ENCODE measurements at regions not wholly inside any gene's neighbourhood (a gene's known extent, or its start where the extent isn't known, plus 50 kb on each side); places are given as distances from the start of the nearest gene placed in this dataset.
"Not testable (repeated sequence)": the region's sequence is repeated elsewhere in the genome, so short reads cannot be mapped to it uniquely, and the experiment has no call there.

DNA sequence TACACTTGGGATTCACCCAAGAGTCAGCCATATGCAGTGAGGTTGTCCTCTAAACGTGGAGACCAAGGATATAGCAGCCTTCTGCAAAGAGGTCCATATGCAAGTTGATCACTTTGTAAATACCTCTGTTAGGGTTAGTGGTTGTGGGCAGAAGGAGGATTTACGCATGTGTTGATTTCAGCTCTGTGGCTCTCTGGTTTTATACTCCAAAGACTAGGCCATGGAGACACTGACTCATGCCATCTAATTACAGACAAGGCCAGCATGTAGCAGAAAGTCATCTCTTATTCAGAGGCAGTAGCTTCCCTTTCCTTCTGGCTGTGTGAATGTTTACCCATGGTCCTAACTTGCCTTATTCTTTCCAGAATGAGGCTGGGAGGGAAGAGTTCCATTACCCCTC lies 140.9 kb upstream of the GOLGA6L4 start:
- DNase-seq: not testable (repeated sequence)

- DNase-seq: not testable (repeated sequence)
These were observed 138.5 kb upstream of the GOLGA6L4 start for GRCh38 chr15:84097053-84097452.

GRCh38 chr15:84098604-84099003 lies 137.0 kb upstream of the GOLGA6L4 start:
- DNase-seq: no peak

- no peak for DNase-seq
These were observed 136.4 kb upstream of the GOLGA6L4 start for GRCh38 chr15:84099181-84099580.

DNA sequence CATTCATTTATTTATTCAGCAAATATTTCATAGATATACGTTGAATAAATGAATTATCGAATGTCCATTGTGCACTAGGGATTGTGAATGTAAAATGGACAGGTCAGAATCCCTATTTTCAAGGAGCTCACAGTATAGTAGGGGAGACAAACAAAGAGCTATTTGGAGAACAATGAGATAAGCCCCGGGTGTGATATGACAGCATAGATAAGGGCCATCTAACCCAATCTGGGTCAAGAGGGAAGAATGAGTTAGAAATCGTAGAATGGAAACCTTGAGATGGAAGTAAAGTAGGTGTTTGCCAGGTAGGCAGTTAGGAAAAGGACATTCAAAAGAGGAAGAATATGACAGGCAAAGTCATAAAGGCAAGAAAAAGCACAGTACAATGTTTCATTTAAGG lies 132.2 kb upstream of the GOLGA6L4 start:
- no peak for DNase-seq

DNA sequence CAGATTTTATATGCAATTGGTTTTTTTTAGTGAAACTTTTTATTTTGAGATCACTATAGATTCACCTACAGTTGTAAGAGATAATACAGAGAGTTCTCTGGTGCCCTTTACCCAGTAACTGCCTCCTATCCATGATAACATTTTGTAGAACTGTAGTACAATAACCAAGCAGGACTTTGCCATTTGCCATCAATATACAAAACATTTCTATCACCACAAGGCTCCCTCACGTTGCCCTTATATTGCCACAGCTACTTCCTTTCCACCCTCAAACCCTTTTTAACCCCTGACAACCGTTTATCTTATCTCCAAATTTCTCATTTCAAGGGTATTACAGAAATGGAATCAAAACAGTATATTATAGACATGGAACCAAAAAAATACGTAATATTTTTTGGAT lies 130.7 kb upstream of the GOLGA6L4 start:
- no peak for DNase-seq

DNA sequence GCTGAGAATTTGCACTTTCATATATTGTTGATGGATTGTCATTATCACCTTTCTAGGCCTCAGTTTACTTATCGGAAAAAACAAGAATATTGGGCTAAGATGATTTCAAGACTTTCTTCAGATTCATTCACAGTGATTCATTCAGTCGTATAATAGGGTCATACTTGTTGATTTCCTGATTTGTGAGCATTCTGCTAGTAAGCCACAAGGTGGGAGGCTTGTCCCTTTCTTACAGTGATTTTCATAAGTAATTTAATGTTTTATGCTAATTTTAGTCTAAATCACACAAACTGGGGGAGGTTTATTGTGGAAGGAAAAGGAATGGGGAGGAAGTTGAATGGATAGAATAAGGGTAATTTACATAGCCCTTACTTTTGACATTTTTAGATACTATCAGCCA lies 126.8 kb upstream of the GOLGA6L4 start:
- DNase-seq: no peak

- no peak for DNase-seq
These were observed 124.0 kb upstream of the GOLGA6L4 start for GRCh38 chr15:84111575-84111974.

- no peak for DNase-seq
These were observed 123.5 kb upstream of the GOLGA6L4 start for GRCh38 chr15:84112025-84112424.

GRCh38 chr15:84113919-84114318 lies 121.7 kb upstream of the GOLGA6L4 start:
- no peak for DNase-seq

- DNase-seq: not testable (repeated sequence)
These were observed 120.9 kb upstream of the GOLGA6L4 start for GRCh38 chr15:84114680-84115079.

GRCh38 chr15:84119351-84119750 lies 116.2 kb upstream of the GOLGA6L4 start:
- not testable (repeated sequence) for DNase-seq

DNA sequence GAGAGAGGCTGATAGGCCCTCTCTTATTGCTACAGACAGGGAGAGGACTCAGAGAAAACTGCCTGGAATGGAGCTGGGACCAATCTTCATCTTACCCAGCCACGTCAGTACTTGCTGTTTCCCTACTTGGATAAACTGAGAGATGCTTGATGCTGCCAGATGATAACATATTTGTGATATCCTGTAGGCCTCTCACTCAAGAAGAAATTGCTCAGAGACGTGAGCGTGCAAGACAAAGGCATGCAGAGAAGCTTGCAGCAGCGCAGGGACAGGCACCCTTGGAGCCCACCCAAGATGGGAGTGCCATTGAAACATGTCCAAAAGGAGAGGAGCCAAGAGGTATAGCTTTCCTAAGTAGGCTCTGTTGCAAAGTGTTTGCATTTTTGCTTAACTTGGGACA lies 114.7 kb upstream of the GOLGA6L4 start:
- DNase-seq: not testable (repeated sequence)

GRCh38 chr15:84128706-84129105 lies 106.9 kb upstream of the GOLGA6L4 start:
- not testable (repeated sequence) for DNase-seq

GRCh38 chr15:84130098-84130831 lies 105.3 kb upstream of the GOLGA6L4 start:
- not testable (repeated sequence) for DNase-seq

DNA sequence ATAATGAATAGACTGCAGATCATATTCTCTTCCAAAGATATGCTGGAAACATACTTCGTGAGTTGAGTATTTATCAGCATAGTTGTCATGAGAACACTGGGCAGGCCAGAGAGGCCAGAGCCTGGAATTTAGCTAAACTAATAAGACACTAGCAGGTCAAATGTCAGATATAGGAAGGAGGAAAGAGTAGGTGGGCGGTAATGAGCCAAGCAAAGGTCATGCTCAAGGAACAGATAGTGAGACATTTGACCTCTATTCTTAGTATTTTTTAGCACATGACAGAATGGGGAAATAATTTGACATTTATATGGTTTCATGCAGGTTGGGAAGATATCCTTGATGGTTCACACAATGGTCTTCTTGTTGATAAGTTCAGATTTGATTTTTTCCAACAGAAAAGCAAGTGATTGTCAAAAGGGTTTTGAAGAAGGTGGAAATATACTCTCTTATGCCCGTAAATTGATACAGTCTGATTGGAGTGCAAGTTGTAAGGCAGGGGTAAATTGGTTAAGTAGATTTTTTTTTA lies 99.6 kb upstream of the GOLGA6L4 start:
- not testable (repeated sequence) for DNase-seq

DNA sequence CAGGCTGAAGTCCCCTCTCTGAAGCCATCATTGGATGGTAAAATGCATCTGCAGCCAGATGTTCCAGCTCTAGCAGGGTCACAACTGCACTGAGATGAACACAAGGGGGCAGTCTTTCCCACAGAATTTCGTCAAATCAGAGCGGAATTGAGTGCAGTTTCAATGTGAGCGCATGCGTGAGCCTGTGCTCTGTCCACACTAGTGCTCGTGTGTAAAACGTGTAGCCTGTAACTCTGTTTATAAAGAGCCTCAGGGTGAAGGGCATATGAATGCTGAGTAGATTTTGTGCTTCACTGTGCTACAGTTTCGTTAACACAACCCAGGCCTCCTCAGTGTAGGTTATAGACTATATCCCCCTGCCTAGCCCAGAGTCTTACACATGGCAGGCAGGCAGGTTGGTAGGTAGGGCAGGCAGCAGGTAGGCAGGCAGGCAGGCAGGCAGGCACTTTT lies 92.7 kb upstream of the GOLGA6L4 start:
- peak; percentile 82 for DNase-seq

DNA sequence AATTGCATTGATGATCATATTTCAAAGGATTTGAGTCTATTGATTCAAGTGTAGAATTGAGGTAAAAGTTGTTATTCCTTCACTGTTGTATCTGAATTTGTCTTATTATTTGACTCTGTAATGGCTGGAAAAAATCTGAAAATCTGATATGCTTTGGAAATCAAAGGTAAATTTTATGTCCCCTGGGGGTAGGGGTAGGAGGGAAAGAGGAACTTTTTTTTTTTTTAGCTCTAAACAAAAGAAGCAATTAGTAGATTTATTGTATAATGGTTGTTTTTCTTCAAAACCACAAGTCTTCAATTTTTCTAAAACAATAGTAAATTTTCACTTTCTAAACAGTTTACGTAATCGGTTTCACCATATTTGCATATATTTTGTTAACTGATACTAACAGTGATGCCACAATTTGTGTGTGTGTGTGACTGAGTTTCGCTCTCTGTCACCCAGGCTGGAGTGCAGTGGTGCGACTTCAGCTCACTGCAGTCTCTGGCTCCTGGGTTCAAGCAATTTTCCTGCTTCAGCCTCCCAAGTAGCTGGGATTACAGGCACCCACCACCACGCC lies 91.7 kb upstream of the GOLGA6L4 start:
- no peak for DNase-seq

DNA sequence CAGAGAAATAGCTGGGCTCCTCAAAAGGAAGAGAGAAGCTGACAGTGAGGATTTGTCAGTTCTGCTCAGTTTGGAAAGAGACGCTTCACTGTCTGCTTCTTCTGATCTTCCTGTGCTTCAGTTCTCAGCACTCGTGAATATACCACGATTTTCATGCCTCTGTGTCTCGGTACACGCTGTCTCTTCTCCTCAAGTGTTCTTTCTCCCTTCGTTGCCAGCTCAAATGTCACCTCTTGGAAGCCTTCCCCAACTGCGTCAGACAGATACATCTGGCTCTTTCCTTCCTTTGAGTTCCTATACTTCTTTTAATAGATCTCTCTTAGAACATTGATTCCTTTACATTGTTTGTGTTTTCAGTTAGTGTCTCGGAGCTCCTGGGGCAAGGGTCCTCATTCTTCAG lies 90.6 kb upstream of the GOLGA6L4 start:
- not testable (repeated sequence) for DNase-seq

- not testable (repeated sequence) for DNase-seq
These were observed 89.3 kb upstream of the GOLGA6L4 start for GRCh38 chr15:84146299-84146698.

- DNase-seq: not testable (repeated sequence)
These were observed 88.3 kb upstream of the GOLGA6L4 start for GRCh38 chr15:84147307-84147706.

DNA sequence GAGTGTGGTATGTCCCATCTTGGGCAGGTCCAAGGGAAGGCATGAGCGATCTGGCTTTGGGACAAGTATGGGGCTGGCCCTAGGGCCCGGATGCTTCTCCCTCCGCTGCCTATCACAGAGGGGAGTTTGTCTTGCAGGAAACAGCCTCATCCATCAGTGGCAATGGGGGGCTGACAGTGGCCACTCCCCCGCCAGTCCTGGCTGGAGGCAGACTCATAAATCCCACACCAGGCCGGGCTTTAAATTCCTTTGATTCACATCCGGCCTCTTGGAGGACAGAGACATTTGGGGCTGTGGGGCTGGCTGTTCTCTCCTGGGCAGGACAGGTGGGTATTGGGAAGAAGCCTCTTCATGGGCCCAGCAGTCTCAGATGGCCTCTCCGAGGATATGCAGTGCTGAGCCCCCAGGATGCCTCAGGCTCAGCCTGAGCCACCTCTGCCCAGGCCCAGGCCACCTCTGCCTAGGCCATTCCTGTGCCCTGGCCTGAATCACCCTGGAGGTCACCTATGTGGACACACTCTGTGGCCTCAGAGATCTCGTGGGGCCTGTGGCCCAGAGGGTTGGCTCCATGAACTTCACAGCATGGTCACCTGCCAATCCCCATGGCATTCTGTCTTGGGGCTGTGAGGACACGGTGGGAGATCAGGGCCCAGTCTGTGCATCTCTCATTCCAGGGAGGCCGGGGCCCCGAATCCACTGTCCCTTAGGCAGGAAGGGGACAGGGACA lies 84.2 kb upstream of the GOLGA6L4 start:
- no peak for DNase-seq

- DNase-seq: not testable (repeated sequence)
These were observed 83.1 kb upstream of the GOLGA6L4 start for GRCh38 chr15:84152381-84152979.
